Fibroblast of lung (primary cell): ENCODE measurements at regions not wholly inside any gene's neighbourhood (a gene's known extent, or its start where the extent isn't known, plus 50 kb on each side); places are given as distances from the start of the nearest gene placed in this dataset.

ENCODE experiments used
- DNase-seq, 2 donors: peaks; one replicate each; pipeline versions ENCODE4 v3.0.0 to v3.0.0-alpha.2; 2010; ENCODE audit warnings: low read depth in 2 of 2
- H2AFZ ChIP-seq: 2 replicates; pipeline ENCODE4 v1.5.1; 2012; ENCODE audit warnings: low read length, control low read depth, inconsistent platforms
- H3K27ac ChIP-seq: 2 replicates; pipeline ENCODE4 v1.5.1; 2011; ENCODE audit warnings: low read length, control low read depth; ENCODE audit not compliant: insufficient read depth
- H3K27me3 ChIP-seq: 2 replicates; pipeline ENCODE4 v1.5.1; 2011; ENCODE audit warnings: mild to moderate bottlenecking, low read length; ENCODE audit not compliant: control insufficient read depth, insufficient read depth
- H3K36me3 ChIP-seq: 2 replicates; pipeline ENCODE4 v1.5.1; 2011; ENCODE audit warnings: low read length; ENCODE audit not compliant: control insufficient read depth, insufficient read depth
- H3K4me1 ChIP-seq: 2 replicates; pipeline ENCODE4 v1.5.1; 2011; ENCODE audit warnings: low read length; ENCODE audit not compliant: control insufficient read depth, insufficient read depth; ENCODE audit errors: extremely low read depth
- H3K4me2 ChIP-seq: 2 replicates; pipeline ENCODE4 v1.5.1; 2011; ENCODE audit warnings: low read length, control low read depth; ENCODE audit not compliant: insufficient read depth; ENCODE audit errors: extremely low read depth
- H3K4me3 ChIP-seq, 4 experiments: fragments of 200-600 bp in 1 of 4; sonication (generic) in 1 of 4; replicated peaks in 1 of 4; 2 replicates each; pipeline ENCODE4 v1.5.1; 2011 to 2016; ENCODE audit warnings: low read length in 4 of 4, low read depth in 3 of 4, mild to moderate bottlenecking in 3 of 4, control low read depth in 2 of 4, inconsistent platforms in 1 of 4, mixed read lengths in 1 of 4; ENCODE audit not compliant: insufficient read depth in 1 of 4; ENCODE audit errors: control extremely low read depth in 1 of 4
- H3K79me2 ChIP-seq: 2 replicates; pipeline ENCODE4 v1.5.1; 2012; ENCODE audit warnings: mild to moderate bottlenecking, low read length, inconsistent platforms; ENCODE audit not compliant: control insufficient read depth, insufficient read depth
- H3K9ac ChIP-seq: 2 replicates; pipeline ENCODE4 v1.5.1; 2011; ENCODE audit warnings: mild to moderate bottlenecking, low read length, control low read depth; ENCODE audit not compliant: insufficient read depth
- H3K9me3 ChIP-seq: 2 replicates; pipeline ENCODE4 v1.5.1; 2012; ENCODE audit warnings: low read depth, low read length; ENCODE audit not compliant: control insufficient read depth, insufficient read depth
- H4K20me1 ChIP-seq: 2 replicates; pipeline ENCODE4 v1.5.1; 2011; ENCODE audit warnings: low read length; ENCODE audit not compliant: control insufficient read depth, insufficient read depth; ENCODE audit errors: extremely low read depth
- CTCF ChIP-seq, 2 donors: IDR thresholded peaks in 1 of 2; conservative IDR thresholded peaks in 1 of 2; 1 replicate in 1 of 2; 2 replicates in 1 of 2; pipeline ENCODE4 v1.5.1; 2011 to 2012; ENCODE audit warnings: low read length in 2 of 2, control low read depth in 1 of 2, inconsistent platforms in 1 of 2, low read depth in 1 of 2, mild to moderate bottlenecking in 1 of 2
- EZH2 ChIP-seq: IDR thresholded peaks from 2 replicates; pipeline ENCODE4 v1.5.1; 2012; ENCODE audit warnings: low read length, control low read depth, mild to moderate bottlenecking; ENCODE audit errors: missing control alignments

DNA sequence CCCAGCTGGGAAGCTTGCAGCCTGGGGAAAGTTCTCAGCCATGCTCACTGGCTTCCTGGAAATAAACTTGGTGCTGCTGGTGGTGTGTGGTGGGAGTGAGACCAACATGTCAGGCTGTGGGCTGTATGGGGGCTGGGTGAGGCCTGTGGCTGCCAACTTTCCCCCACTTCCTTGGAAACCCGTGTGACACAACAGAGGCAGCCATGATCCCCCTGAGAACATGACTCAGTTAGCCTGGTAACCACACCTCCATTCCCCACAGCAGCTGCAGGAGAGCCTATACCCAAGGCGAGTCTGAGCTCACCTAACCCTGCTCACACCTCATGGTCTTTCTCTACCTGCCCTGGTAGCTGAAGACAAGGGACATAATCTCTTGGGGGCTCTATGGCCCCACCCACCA is 72.7 kb upstream of the RGMB start:
- Histone ChIP-seq H3K4me2 (no peak overlapping the region), H3K4me3 (no peak overlapping the region), H3K27me3 (no peaks in the 10 kb centered on the region), H3K27ac (no peak overlapping the region), H4K20me1 (no peaks in the 10 kb centered on the region), H3K36me3 (no peaks in the 10 kb centered on the region), H3K4me1 (no peaks in the 10 kb centered on the region), H3K9me3 (no peaks in the 10 kb centered on the region), H2AFZ (no peak overlapping the region), H3K79me2 (no peaks in the 10 kb centered on the region), H3K9ac (no peak overlapping the region)
- peak in 1 of 2 donors; percentile 37 for DNase-seq
- TF ChIP-seq CTCF (conservative IDR thresholded peaks at IDR 0.05 in 1 of 2, IDR thresholded peaks at IDR 0.05 in 1 of 2; ENCODE audit: low read depth in 1 of 2, low read length in 2 of 2) (no peak), EZH2 (no peak)

GRCh38 chr5:98705841-98706240 is 67.6 kb upstream of the RGMB start:
- no peaks in the 10 kb centered on the region for H4K20me1 ChIP-seq
- TF ChIP-seq EZH2 (no peak), CTCF (conservative IDR thresholded peaks at IDR 0.05 in 1 of 2, IDR thresholded peaks at IDR 0.05 in 1 of 2; ENCODE audit: low read depth in 1 of 2, low read length in 2 of 2) (no peak)
- no peaks in the 10 kb centered on the region for H3K79me2 ChIP-seq
- no peak overlapping the region for H3K4me2 ChIP-seq
- no peaks in the 10 kb centered on the region for H3K36me3 ChIP-seq
- no peaks in the 10 kb centered on the region for H3K9me3 ChIP-seq
- H2AFZ ChIP-seq = no peak overlapping the region
- H3K27me3 ChIP-seq = no peaks in the 10 kb centered on the region
- peak in 1 of 2 donors; percentile 31 for DNase-seq
- no peak overlapping the region for H3K9ac ChIP-seq
- H3K27ac ChIP-seq = no peak overlapping the region
- no peaks in the 10 kb centered on the region for H3K4me1 ChIP-seq
- no peak overlapping the region for H3K4me3 ChIP-seq

DNA sequence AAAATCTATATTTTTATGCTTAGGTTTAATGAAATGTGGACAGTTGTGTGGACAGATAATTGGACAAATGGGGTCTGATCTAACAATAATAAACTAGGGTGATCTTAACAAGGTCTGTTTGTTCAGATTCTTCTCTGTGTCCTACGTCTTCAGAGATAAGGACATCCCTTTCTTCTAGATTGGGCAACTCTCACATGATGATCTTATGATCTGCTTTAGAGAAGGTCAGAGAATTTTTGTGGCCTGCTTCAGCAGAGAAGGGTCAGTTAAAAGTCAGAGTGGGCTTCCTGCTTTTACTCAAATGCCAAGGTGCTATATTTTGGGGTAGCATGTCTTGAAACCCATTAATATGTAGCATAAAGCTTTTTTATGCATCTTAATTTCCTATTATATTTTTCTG is 63.8 kb upstream of the RGMB start:
- Histone ChIP-seq H3K4me3 (no peak overlapping the region), H2AFZ (no peak overlapping the region), H3K9me3 (no peaks in the 10 kb centered on the region), H3K9ac (no peak overlapping the region), H3K4me2 (no peak overlapping the region), H3K27ac (no peak overlapping the region), H4K20me1 (no peaks in the 10 kb centered on the region), H3K27me3 (no peaks in the 10 kb centered on the region), H3K36me3 (no peaks in the 10 kb centered on the region), H3K79me2 (no peaks in the 10 kb centered on the region), H3K4me1 (no peaks in the 10 kb centered on the region)
- no peak for DNase-seq
- TF ChIP-seq EZH2 = no peak
